ENCODE measurements at regions not wholly inside any gene's neighbourhood (a gene's known extent, or its start where the extent isn't known, plus 50 kb on each side); places are given as distances from the start of the nearest gene placed in this dataset.

DNA sequence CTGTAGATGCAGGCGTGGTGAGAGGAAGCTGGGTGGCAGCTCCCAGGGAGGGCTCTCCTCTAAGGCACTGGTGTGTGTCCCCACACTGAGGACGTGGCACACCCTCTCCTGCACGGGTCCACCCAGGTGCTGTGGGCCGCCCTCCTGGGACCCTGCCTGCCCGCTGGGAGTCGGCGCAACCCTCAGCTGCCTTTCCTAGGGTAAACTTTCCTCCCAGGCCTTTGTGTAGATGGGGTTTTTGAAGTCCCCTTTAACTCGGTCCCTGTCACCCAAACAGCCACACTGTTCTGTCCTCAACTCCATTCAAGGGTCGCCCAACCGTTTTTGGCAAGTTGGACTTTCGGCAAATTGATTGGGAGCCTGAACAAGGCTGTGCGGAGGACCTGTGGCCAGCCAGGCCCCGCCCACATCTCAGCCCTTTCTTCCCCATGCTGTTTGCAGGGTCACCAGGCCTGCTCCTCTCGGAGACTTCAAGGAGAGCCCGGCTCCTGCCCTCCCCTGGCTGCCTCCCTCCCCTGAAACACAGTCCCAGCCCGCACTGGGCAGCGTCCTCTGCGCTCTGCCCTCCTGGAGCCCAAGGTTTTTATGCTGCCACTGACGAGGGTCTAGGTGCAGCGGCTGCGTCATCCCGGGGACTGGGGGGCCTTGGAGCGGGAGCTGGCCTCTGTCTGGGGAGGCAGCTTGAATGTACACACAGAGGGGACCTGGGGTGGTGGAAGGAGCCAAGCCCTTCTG, 1126.2 kb downstream of the BRD1 start:
- no peak for DNase-seq (ENCODE audit: low spot score)

DNA sequence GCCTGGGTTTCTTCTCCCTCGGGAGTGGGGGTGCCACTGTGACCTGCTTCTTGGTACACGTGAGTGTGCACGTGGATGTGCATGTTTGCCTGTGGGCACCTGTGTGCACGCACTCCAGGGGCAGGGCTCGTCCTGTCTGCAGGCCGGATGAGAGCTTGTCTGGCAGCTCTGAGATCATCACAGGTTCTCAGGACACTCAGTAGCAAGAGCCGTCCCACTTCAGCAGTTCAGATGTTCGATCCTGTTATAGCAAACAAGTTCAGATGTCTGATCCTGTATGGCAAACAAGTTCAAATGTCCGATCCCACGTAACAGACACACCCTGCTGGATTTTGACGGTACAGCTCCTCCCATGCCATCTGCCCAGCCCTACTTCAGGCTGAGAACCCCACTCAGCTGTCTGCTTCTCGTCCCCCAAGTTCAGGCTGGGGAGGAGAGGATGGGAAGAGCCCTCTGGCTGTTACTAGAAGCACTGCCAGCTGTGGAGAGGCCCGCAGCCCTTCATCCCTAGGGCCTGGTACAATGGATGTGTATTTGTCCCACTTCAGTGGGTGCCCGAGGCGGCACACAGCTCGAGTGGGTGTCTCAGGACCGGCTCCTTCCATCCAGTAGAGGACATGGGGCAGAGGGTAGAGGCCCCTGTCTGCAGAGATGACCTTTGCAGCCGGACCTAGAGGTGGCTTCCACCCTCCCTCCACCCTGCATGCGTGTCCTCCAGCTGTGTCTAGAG, 1126.9 kb downstream of the BRD1 start:
- DNase-seq (ENCODE audit: low spot score): no peak

DNA sequence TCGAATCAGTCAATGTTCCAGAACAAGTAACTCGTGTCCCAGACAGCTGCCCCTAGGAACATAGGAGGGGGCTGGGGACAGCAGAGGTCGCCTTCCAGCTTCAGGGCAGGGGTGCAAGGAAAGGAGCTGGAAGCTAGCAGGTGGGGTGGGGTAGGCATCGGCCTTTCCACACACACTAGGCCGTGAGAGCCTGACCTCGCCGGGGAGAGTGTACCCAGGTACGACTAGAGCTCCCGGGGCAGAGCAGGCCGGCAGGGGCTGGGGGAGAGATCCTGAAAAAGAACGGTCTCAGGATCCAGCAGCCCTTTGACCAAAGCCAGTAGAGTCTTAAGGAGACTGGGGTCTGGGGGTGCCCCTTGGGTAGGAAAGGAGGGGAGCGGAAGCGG, 1127.5 kb downstream of the BRD1 start:
- no peak for DNase-seq (ENCODE audit: low spot score)

DNA sequence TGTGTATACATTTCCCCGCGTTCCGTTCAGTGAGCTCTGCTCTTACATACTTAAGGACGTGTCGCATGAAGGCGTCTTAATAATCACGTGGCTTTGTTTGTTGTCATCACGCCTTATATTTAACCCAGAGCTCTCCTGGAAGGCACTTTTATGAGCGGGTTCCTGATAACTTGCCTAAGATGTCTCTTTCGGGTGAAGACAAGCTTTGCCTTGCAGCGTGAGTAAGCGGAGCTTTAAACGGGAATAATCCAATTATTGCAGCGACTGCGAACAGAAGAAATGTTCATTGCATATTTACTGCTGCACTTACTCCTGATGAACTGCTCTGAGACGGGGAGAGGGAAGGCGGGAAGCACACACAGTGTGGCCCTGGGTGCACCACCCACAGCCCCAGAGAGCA, 1128.2 kb downstream of the BRD1 start:
- DNase-seq (ENCODE audit: low spot score): no peak

- no peak for DNase-seq (ENCODE audit: low spot score)
Observed at GRCh38 chr22:48698618-48699017, 1129.1 kb downstream of the BRD1 start.

- DNase-seq (ENCODE audit: low spot score): no peak
Observed at GRCh38 chr22:48697694-48698276, 1129.9 kb downstream of the BRD1 start.

DNA sequence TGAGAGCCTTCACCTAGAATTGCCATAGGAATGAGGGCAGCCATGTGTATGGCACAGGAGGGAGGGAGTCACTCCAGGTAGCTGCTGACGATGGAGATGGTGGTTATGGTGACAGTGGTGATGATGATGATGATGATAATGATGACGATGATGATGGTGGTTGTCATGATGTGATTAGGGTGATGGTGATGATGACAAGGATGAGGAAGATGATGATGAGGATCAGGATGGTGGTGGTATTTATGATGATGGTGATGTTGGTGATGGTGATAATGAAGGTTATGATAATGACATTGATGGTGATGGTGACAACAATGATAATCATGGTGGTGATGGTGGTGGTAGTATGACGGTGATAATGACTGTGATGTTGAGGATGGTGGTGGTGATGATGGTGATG, 1130.5 kb downstream of the BRD1 start:
- DNase-seq (ENCODE audit: low spot score): no peak

DNA sequence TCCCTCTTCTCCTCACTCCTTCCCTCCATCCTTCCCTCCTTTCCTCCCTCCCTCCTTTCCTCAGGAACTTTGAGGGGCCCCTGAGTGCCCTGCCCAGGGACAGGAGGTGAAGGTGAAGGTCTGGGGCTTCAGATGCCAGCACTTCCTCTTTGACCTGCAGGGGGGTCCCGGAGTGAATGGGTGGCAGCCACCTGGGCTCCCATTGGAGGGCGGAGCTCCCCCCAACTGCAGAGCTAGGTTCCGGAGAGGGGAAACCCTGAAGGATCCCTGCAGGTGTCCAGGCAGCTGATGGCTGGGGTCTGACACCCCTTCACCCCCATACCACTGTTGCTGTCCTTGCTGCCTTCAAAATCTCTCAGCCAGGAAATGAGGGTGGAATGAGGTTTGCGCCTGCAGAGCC, 1131.3 kb downstream of the BRD1 start:
- no peak for DNase-seq (ENCODE audit: low spot score)

DNA sequence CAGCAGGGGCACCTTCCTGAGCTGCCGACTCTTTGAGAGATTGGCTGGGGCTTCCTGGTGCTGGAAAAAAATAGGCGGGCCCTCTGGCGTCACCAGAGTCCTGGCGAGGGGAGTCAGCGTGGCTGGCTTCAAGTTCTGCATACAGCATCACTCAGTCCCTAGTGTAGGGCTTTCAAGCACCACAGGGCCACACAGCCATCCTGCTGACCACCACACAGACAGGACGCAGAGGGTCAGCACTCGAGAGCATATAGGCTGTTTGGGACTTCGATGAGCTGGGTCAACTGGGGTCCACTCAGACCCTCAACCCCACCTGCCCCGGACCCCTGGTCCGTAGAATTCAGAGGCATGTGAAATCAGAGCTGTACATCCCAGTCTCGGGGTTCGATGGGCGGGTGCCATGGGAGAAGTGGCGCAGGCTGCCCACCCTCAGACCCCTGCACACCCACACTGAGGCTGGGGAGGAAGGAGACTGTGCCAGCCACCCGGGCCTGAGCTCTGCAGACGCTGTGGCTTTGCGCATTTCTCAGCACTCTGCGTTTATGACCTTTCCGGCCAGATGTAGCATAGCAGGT, 1131.9 kb downstream of the BRD1 start:
- no peak for DNase-seq (ENCODE audit: low spot score)

DNA sequence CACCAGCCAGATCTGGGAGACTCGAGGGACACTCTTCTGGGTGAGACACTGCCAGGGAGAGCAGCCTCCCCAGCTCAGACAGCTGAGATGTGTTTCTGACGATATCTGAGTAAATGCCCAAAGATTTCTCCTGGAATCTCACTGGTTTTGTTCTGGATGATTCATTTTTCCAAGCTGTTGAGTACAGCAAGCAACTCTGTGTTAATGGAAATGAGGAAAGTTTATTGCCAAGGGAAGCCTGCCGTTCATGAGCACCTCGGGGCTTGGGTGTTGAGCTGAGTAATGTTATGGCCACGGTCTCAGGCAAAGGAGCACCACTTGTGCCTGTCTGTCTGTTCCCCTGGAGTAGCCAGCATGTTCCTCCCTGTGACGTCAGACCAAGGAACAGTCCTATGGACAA, 1132.4 kb downstream of the BRD1 start:
- no peak for DNase-seq (ENCODE audit: low spot score)

DNA sequence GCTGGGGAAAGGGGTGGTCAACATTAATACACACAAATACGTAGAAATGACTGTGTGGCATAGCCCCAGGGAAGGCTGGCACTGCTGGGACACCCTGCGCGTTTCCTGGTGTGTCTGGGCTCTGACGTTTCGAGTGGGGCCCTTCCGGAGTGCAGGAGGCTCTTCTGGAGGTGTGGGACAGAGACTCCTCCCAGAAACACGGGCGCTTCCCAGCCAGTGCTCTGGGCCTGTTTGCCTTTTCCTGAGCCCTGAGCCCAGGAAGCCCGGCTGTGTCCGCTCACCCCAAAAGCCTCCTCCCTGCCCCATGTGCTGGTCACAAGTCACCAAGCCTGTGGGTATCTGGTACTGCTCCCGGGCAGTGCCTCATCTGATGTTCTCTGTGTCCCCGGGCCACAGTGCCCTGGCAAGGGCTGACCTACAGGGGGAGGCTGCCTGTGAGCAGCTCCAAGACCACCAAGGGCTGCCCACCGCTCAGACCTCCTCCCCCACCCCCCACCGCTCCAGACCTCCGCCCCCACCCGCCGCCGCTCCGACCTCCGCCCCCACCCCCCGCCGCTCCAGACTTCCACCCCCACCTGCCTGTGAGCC, 1133.3 kb downstream of the BRD1 start:
- DNase-seq (ENCODE audit: low spot score): no peak

GRCh38 chr22:48693377-48694135, 1134.1 kb downstream of the BRD1 start:
- no peak for DNase-seq (ENCODE audit: low spot score)

DNA sequence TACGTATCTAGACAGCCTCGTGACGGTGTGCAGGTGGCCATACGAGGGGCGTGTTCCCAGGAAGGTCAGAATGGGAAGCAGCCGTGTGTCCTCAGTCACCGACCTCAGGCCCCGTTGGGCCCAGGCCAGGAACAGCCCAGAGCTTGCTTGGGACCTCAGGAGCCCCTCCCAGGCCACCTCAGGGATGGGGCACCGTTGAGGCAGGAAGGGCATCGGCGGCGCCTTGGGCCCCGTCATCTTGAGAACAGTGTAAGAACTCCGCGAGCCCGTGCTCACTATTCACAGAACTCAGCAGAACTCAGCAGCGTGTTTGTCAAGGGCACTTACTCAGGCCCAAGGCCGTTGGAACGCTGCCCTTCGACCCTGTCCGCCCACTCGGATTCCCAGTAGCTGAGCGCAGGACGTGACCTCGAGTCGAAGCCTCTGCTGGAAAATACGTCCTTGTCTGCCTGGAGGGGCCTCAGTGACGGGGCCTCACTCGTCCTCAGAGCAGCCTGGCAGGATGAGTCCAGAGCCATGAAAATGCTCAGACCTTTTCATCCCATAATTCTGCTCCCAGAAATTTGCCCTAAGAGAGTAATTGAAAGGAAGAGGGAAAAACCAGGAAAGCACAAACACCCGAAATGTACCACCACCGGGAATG, 1134.8 kb downstream of the BRD1 start:
- no peak for DNase-seq (ENCODE audit: low spot score)

DNA sequence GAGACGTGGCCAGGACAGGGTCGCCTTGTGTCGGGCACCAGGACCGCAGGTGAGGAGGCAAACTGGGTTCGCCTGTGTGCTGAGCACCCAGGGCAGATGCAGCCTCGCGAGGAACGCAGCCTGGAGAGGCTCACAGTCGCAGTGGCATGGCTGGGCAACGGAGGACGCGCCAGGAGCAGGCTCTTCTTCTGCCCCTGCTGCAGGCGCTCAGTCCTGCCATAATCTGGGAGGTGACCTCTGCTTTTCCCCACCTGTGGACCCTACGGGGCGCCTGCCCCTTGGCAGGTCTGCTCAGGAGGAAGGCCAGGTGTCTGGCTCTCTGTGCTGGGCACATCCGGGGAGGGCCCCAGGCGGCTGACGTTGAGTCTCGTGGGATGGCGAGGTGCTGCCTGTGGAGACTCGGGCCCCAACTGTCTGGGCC, 1136.2 kb downstream of the BRD1 start:
- no peak for DNase-seq (ENCODE audit: low spot score)

DNA sequence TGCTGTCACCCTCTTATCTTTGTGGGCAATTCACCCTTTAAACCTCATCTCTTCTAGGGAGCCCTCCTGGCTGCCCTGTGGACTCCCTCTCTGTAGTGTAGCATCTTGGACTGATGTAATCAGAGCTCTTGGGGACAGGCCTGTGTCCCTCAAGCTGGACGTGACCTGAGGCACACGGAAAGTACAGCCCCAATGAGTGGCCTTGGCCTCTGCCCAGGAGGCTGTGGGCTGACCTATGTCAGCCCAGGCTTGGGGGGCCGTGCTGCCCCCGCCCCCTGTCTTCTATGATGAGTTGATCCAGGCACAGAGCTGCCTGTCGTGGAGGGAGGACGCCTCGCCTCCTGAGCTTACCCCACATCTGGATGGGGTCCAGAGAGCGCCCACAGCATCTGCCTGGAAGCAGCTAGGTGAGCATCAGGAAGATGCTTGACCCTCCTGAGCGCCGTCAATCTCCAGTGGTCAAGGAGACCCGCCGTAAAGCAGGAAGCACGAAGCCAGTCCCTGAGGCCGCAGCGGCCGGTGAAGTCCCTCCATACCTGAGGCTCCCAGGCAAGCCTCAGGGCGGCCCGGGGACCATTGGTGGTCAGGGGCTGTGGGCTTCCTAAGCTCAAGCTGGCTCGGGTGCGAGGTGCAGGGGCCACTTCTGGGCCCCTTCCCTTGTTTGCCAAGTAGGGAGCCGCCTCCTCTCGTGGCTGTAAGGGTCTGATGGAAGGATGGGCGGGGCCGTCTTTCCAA, 1136.9 kb downstream of the BRD1 start:
- DNase-seq (ENCODE audit: low spot score): no peak

DNA sequence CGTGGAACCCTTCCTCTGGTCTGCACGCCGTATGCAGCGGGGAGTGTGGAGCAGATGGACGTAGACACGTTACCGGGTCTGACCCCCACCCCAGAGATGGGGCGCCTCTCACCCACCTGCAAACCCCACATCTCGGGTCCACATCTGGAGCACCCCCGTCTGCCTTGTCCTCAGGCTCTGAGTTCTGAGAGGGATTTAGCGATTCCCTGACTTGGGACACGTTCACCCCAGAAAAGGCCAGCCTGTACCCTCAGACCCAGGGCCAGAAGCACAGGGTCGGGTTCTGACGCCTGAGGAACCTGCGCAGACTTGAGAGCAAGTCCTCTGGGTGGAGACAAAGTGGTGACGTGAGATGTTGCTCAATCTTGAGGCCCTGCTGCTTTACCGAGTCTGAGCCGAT, 1138.5 kb downstream of the BRD1 start:
- DNase-seq (ENCODE audit: low spot score): no peak

DNA sequence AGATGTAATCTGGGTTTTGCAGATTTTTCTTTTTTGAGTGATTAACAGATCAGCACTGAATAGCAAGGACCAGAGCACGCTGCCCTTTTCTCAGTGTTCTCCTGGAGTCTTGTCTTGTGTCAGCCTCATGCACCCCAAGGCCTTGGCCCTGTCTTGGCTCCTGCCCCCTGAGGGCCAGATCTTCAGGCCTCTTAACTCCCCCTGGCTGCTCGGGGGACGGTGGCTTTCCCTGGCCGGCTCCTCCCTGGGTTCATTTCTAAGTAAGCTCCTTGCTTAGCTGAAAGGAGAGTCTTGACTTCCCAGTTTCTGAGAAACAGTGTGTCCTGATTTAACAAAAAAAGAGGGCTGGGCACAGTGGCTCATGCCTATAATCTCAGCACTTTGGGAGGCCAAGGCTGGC, 1139.3 kb downstream of the BRD1 start:
- DNase-seq (ENCODE audit: low spot score): no peak

- no peak for DNase-seq (ENCODE audit: low spot score)
Observed at GRCh38 chr22:48687606-48688005, 1140.1 kb downstream of the BRD1 start.

- DNase-seq (ENCODE audit: low spot score): no peak
Observed at GRCh38 chr22:48686694-48687302, 1140.9 kb downstream of the BRD1 start.

- DNase-seq (ENCODE audit: low spot score): no peak
Observed at GRCh38 chr22:48685767-48686166, 1141.9 kb downstream of the BRD1 start.

Data from H4 (cell line).